ENCODE measurements at regions not wholly inside any gene's neighbourhood (a gene's known extent, or its start where the extent isn't known, plus 50 kb on each side); places are given as distances from the start of the nearest gene placed in this dataset.

DNA sequence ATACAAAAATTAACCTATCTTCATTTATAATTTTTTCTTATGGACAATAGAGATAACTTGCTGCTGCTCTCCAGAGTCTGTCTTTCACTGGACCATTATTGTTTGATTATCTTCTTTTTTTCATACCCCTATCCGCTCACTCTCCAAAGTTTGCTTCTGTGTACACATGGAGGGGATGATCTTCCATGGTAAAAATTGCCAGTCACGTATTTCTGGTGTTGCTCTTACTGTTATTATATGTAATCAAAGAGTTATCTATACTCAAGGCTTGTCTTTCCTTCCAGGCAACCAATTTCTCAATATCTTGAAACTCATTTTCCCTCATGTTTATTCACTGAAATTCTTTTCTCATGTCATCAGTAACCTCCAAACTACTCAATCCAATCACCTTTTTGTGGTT lies 817.8 kb upstream of the NECTIN3 start:
- H3K4me3 ChIP-seq (ENCODE audit: low read depth, low read length) = no peak overlapping the region
- DNase-seq (ENCODE audit: low read depth) = no peak
- TF ChIP-seq, protein P1, sequence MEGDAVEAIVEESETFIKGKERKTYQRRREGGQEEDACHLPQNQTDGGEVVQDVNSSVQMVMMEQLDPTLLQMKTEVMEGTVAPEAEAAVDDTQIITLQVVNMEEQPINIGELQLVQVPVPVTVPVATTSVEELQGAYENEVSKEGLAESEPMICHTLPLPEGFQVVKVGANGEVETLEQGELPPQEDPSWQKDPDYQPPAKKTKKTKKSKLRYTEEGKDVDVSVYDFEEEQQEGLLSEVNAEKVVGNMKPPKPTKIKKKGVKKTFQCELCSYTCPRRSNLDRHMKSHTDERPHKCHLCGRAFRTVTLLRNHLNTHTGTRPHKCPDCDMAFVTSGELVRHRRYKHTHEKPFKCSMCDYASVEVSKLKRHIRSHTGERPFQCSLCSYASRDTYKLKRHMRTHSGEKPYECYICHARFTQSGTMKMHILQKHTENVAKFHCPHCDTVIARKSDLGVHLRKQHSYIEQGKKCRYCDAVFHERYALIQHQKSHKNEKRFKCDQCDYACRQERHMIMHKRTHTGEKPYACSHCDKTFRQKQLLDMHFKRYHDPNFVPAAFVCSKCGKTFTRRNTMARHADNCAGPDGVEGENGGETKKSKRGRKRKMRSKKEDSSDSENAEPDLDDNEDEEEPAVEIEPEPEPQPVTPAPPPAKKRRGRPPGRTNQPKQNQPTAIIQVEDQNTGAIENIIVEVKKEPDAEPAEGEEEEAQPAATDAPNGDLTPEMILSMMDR (IDR thresholded peaks at IDR 0.05; ENCODE audit: insufficient read depth, low read depth, low read length) = no peak

DNA sequence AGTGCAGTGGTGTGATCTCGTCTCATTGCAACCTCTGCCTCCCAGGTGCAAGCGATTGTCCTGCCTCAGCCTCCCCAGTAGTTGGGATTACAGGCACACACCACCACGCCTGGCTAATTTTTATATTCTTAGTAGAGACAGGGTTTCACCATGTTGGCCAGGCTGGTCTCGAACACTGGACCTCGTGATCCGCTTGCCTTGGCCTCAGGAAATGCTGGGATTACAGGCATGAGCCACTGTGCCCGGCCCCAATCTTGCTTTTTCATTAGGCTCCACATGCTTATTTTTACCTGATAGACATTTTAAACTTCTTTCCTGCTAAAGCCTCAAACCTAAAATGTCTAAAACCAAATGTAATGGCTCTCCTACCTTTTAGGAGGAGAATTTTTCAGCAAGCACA lies 817.0 kb upstream of the NECTIN3 start:
- no peak for DNase-seq (ENCODE audit: low read depth)
- no peak overlapping the region for H3K4me3 ChIP-seq (ENCODE audit: low read depth, low read length)
- TF ChIP-seq, protein P1 (IDR thresholded peaks at IDR 0.05; ENCODE audit: insufficient read depth, low read depth, low read length) = no peak

DNA sequence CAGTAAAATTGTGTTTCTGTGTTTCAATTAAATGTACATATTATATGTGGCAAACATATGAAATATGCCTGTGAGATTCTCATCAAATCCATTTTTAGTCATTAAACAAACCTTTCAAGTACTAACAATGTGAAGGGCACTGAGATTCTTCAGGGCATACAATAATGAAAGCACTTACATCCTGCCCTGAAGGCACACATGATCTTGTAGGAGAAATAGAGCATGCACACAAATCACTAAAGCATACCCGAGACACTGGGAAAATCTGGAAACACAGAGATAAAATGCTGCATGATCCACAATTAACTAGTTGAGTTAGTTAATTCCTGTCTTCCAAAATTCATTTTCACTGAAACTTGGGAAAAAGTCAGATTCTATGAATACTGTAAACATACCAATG lies 810.5 kb upstream of the NECTIN3 start:
- DNase-seq (ENCODE audit: low read depth) = no peak
- H3K4me3 ChIP-seq (ENCODE audit: low read depth, low read length) = no peak overlapping the region
- TF ChIP-seq, protein P1 (IDR thresholded peaks at IDR 0.05; ENCODE audit: insufficient read depth, low read depth, low read length) = no peak

DNA sequence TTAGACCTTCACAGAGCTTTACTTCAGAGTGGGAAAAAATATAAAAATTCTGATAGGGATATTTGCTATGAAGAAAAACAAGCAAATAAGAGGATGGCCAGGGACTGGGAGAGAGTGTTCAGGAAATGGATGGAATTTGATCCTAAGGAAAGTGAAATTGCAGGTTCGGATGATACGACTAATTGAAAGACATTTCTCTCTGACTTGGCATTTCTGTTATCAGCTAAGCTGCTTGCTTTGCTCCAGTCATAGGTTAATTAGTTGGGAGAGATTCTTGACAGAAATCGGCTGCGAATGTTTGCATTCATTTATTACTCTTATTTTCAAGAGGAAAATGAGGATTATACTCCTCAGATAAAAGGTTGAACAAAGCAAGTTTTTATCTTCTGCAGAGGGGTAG lies 808.7 kb upstream of the NECTIN3 start:
- TF ChIP-seq, protein P1 (IDR thresholded peaks at IDR 0.05; ENCODE audit: insufficient read depth, low read depth, low read length) = no peak
- DNase-seq (ENCODE audit: low read depth) = no peak

DNA sequence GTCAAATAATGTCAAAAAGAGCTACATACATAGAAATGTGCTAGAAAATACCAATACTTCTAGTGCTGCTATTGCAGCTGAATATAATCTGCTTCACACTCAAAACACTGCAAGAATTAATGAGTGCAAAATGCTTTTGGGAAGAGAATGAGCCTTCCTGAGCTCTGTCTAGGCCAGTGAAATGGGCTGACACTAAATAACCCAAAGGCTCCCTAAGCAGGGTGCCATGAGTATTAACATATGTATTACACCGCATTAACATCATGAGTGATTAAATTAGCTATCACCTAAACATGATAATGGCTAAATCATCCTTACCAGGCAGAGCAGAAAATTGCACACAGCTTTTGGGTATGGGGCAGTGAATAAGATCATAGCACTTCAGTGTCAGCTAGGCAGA lies 806.3 kb upstream of the NECTIN3 start:
- no peak overlapping the region for H3K4me3 ChIP-seq (ENCODE audit: low read depth, low read length)
- TF ChIP-seq, protein P1 (IDR thresholded peaks at IDR 0.05; ENCODE audit: insufficient read depth, low read depth, low read length) = no peak
- DNase-seq (ENCODE audit: low read depth) = no peak

More for the DNA sequence above, 808.7 kb upstream of the NECTIN3 start:
- H3K4me3 ChIP-seq (ENCODE audit: low read depth, low read length) = no peak overlapping the region

DNA sequence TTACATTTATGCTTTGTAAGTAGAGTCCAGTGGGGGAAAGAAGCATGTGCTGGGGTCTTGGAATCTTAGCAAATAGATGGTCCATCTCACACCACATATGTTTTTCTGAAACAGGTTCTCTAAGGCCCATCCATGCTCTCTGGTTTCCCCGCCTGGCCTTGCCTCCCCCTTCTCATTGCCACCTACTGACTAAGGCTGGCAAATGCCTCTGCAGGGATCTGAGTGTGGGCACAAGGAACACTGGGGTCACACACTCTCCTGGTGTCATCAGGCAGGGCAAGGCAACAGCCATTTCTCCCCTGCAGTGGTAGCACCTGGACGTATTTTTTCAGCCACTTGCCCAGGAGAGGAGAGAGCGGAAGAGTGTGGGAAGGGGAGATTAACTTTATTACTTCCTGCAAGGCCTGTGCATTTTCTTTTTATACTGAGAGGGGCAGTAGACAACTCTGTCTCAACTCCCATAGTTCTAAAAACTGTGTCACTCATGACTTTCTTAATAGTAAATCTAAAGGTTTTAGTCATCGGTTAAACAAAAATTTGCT lies 804.2 kb upstream of the NECTIN3 start:
- no peak for DNase-seq (ENCODE audit: low read depth)
- no peak overlapping the region for H3K4me3 ChIP-seq (ENCODE audit: low read depth, low read length)
- TF ChIP-seq, protein P1 (IDR thresholded peaks at IDR 0.05; ENCODE audit: insufficient read depth, low read depth, low read length) = no peak

DNA sequence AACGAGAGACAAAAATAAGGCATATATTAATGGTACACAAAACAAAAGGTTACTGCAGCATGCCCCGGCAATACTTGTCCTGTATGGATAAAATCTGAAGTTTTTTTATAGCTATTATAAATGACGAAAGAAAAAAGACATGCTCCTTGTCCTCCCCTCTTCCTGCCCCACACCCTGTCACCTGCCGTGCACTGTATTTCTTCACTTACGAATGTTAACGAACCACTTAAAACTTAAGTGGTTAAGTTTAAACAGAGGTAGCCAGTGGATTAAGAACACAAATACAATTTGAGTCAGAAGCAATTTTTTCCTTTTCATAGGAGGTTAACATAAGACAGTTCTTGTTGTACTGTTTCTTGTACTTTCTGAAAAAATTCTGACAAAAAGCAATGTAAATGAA lies 799.1 kb upstream of the NECTIN3 start:
- no peak for DNase-seq (ENCODE audit: low read depth)
- no peak overlapping the region for H3K4me3 ChIP-seq (ENCODE audit: low read depth, low read length)
- TF ChIP-seq, protein P1 (IDR thresholded peaks at IDR 0.05; ENCODE audit: insufficient read depth, low read depth, low read length) = no peak
